ENCODE measurements at regions not wholly inside any gene's neighbourhood (a gene's known extent, or its start where the extent isn't known, plus 50 kb on each side); places are given as distances from the start of the nearest gene placed in this dataset.

DNA sequence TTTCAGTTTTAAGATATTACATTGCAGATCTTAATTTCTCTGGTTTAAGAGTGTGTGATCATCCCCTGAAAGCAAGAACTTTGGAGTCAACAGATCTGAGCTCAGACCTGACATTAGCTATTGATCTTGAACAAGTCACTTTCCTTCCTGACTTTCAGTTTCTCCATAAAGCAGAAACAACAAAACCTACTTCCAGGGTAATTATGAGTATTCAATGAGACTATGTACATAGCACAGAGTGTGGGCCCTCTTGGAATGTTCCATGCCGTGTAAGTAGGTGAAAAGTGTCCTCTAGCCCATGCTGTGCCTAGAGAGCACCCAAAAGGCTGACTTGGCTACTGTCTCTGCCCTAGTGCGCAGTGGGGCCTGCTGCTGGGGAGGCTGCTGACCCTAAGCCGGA, 188.0 kb upstream of the RPL34 start:
- TF ChIP-seq CTCF (IDR thresholded peaks at IDR 0.05; ENCODE audit: low read length) (no peak), EZH2phosphoT487 (IDR thresholded peaks at IDR 0.05; ENCODE audit: low read length) (no peak)

Data from MM.1S (cell line).